H9 (cell line): ENCODE measurements at regions not wholly inside any gene's neighbourhood (a gene's known extent, or its start where the extent isn't known, plus 50 kb on each side); places are given as distances from the start of the nearest gene placed in this dataset.

Experiments
- DNase-seq: peaks from one replicate; pipeline ENCODE4 v3.0.0-alpha.2; 2017
- H2AFZ ChIP-seq: one replicate; pipeline ENCODE4 v1.6.1; 2013; ENCODE audit warnings: mild to moderate bottlenecking, low read length, control low read depth, moderate library complexity
- H2AK5ac ChIP-seq: 2 replicates; pipeline ENCODE4 v1.6.1; 2013; ENCODE audit warnings: low read length, control low read depth, mixed read lengths; ENCODE audit not compliant: insufficient read length
- H2BK120ac ChIP-seq: one replicate; pipeline ENCODE4 v1.6.1; 2013; ENCODE audit warnings: low read depth, mild to moderate bottlenecking, low read length, control low read depth, inconsistent platforms; ENCODE audit not compliant: poor library complexity, severe bottlenecking
- H2BK12ac ChIP-seq: 2 replicates; pipeline ENCODE4 v1.6.1; 2013; ENCODE audit warnings: low read length, control low read depth, mixed read lengths, low read depth; ENCODE audit not compliant: insufficient read length
- H2BK15ac ChIP-seq: 2 replicates; pipeline ENCODE4 v1.6.1; 2013; ENCODE audit warnings: low read depth, low read length, control low read depth
- H2BK20ac ChIP-seq: one replicate; pipeline ENCODE4 v1.6.1; 2013; ENCODE audit warnings: low read depth, mild to moderate bottlenecking, low read length, control low read depth, inconsistent platforms; ENCODE audit not compliant: poor library complexity, severe bottlenecking
- H2BK5ac ChIP-seq: 2 replicates; pipeline ENCODE4 v1.6.1; 2013; ENCODE audit warnings: low read length, control low read depth, mixed read lengths; ENCODE audit not compliant: insufficient read length
- H3K14ac ChIP-seq: 2 replicates; pipeline ENCODE4 v1.6.1; 2013; ENCODE audit warnings: low read length, control low read depth; ENCODE audit not compliant: insufficient read depth
- H3K18ac ChIP-seq: 2 replicates; pipeline ENCODE4 v1.6.1; 2013; ENCODE audit warnings: low read depth, mild to moderate bottlenecking, mixed read lengths, low read length, control low read depth; ENCODE audit not compliant: insufficient read length
- H3K23ac ChIP-seq: 2 replicates; pipeline ENCODE4 v1.6.1; 2013; ENCODE audit warnings: low read length, control low read depth, mixed read lengths, low read depth; ENCODE audit not compliant: insufficient read length
- H3K23me2 ChIP-seq: 2 replicates; pipeline ENCODE4 v1.6.1; 2013; ENCODE audit warnings: low read depth, mild to moderate bottlenecking, mixed read lengths, low read length, control low read depth; ENCODE audit not compliant: insufficient read length, poor library complexity, severe bottlenecking
- H3K27ac ChIP-seq: 2 replicates; pipeline ENCODE4 v1.5.1; 2013; ENCODE audit warnings: low read length, control low read depth, mixed read lengths, low read depth; ENCODE audit not compliant: insufficient read length
- H3K27me3 ChIP-seq: 2 replicates; pipeline ENCODE4 v1.6.1; 2013; ENCODE audit warnings: low read length, control low read depth, inconsistent platforms; ENCODE audit not compliant: insufficient read depth
- H3K4ac ChIP-seq: 2 replicates; pipeline ENCODE4 v1.6.1; 2013; ENCODE audit warnings: low read depth, mild to moderate bottlenecking, control low read depth, inconsistent platforms, low read length, moderate library complexity
- H3K4me1 ChIP-seq: 2 replicates; pipeline ENCODE4 v1.6.1; 2013; ENCODE audit warnings: low read length, control low read depth, inconsistent platforms; ENCODE audit not compliant: insufficient read depth
- H3K4me2 ChIP-seq: 2 replicates; pipeline ENCODE4 v1.6.1; 2013; ENCODE audit warnings: low read length, control low read depth, mixed read lengths; ENCODE audit not compliant: insufficient read length, insufficient read depth
- H3K56ac ChIP-seq: 2 replicates; pipeline ENCODE4 v1.6.1; 2013; ENCODE audit warnings: low read depth, mild to moderate bottlenecking, mixed read lengths, low read length, control low read depth; ENCODE audit not compliant: insufficient read length
- H3K79me1 ChIP-seq: 2 replicates; pipeline ENCODE4 v1.6.1; 2013; ENCODE audit warnings: low read depth, mild to moderate bottlenecking, moderate library complexity, low read length, control low read depth, inconsistent platforms; ENCODE audit not compliant: insufficient read depth, poor library complexity, severe bottlenecking
- H3K79me2 ChIP-seq: 2 replicates; pipeline ENCODE4 v1.6.1; 2013; ENCODE audit warnings: low read length, control low read depth, inconsistent platforms; ENCODE audit not compliant: insufficient read depth
- H3K9ac ChIP-seq: 2 replicates; pipeline ENCODE4 v1.6.1; 2013; ENCODE audit warnings: low read length, control low read depth, mixed read lengths; ENCODE audit not compliant: insufficient read length; ENCODE audit errors: extremely low read depth
- H3K9me3 ChIP-seq: one replicate; pipeline ENCODE4 v1.6.1; 2013; ENCODE audit warnings: low read depth, low read length, inconsistent platforms; ENCODE audit not compliant: control insufficient read depth
- H3T11ph ChIP-seq: one replicate; pipeline ENCODE4 v1.6.1; 2013; ENCODE audit warnings: mild to moderate bottlenecking, low read length, control low read depth, inconsistent platforms
- H4K20me1 ChIP-seq: one replicate; pipeline ENCODE4 v1.6.1; 2013; ENCODE audit not compliant: control insufficient read depth, insufficient read length, insufficient read depth
- H4K5ac ChIP-seq: 2 replicates; pipeline ENCODE4 v1.6.1; 2013; ENCODE audit warnings: low read depth, mild to moderate bottlenecking, mixed read lengths, low read length, control low read depth; ENCODE audit not compliant: insufficient read length
- H4K8ac ChIP-seq: replicated peaks from 2 replicates; pipeline ENCODE4 v1.6.1; 2013; ENCODE audit warnings: low read length, control low read depth, mixed read lengths, low read depth; ENCODE audit not compliant: insufficient read length
- H4K91ac ChIP-seq: 2 replicates; pipeline ENCODE4 v1.6.1; 2013; ENCODE audit warnings: low read depth, mild to moderate bottlenecking, moderate library complexity, mixed read lengths, low read length, control low read depth; ENCODE audit not compliant: insufficient read length
- H3K27ac Mint-ChIP-seq, 3 experiments: 2 replicates in 2 of 3; 3 replicates in 1 of 3; pipeline ENCODE4 v1.8.0; 2020 to 2021; ENCODE audit warnings: mixed read lengths in 3 of 3, mild to moderate bottlenecking in 1 of 3, moderate library complexity in 1 of 3
- H3K27me3 Mint-ChIP-seq: 2 replicates; pipeline ENCODE4 v1.8.0; 2021; ENCODE audit warnings: low read depth, mild to moderate bottlenecking, moderate library complexity, mixed read lengths
- H3K36me3 Mint-ChIP-seq, 3 experiments: 2 replicates in 2 of 3; 3 replicates in 1 of 3; pipeline ENCODE4 v1.8.0; 2020 to 2021; ENCODE audit warnings: low read depth in 3 of 3, mixed read lengths in 3 of 3; ENCODE audit not compliant: insufficient read depth in 1 of 3
- H3K4me1 Mint-ChIP-seq, 2 experiments: 2 replicates each; pipeline ENCODE4 v1.8.0; 2020; ENCODE audit warnings: mixed read lengths in 2 of 2
- H3K4me3 Mint-ChIP-seq, 2 experiments: 2 replicates in 1 of 2; 3 replicates in 1 of 2; pipeline ENCODE4 v1.8.0; 2020 to 2021; ENCODE audit warnings: mild to moderate bottlenecking in 2 of 2, mixed read lengths in 2 of 2, moderate library complexity in 1 of 2
- H3K9me3 Mint-ChIP-seq, 2 experiments: 2 replicates in 1 of 2; 3 replicates in 1 of 2; pipeline ENCODE4 v1.8.0; 2020; ENCODE audit warnings: mild to moderate bottlenecking in 2 of 2, mixed read lengths in 2 of 2, moderate library complexity in 1 of 2
- CTCF ChIP-seq: fragments of 200-600 bp; sonication (generic); conservative IDR thresholded peaks from 3 replicates; pipeline ENCODE4 v1.8.0; 2021; ENCODE audit warnings: antibody characterized with exemption, mild to moderate bottlenecking

GRCh38 chr9:22650946-22651345 is 204.3 kb downstream of the DMRTA1 start:
- no peak overlapping the region for H2BK15ac ChIP-seq
- H2AFZ ChIP-seq: no peak overlapping the region
- no peak overlapping the region for H3K4me2 ChIP-seq
- H2BK120ac ChIP-seq: no peak overlapping the region
- H3K27me3 Mint-ChIP-seq: no peaks in the 10 kb centered on the region
- no peak overlapping the region for H3K27ac ChIP-seq
- no peak overlapping the region for H4K5ac ChIP-seq
- H3K9ac ChIP-seq: no peak overlapping the region
- no peaks in the 10 kb centered on the region for H3K79me1 ChIP-seq
- H3K36me3 Mint-ChIP-seq: no peaks in the 10 kb centered on the region
- no peak for TF ChIP-seq CTCF
- no peak overlapping the region for H3K14ac ChIP-seq
- no peak overlapping the region for H2BK5ac ChIP-seq
- H2BK20ac ChIP-seq: no peak overlapping the region
- no peak overlapping the region for H3K4ac ChIP-seq
- no peak overlapping the region for H2AK5ac ChIP-seq
- H3K23ac ChIP-seq: no peak overlapping the region
- no peak overlapping the region for H3K56ac ChIP-seq
- no peaks in the 10 kb centered on the region for H4K20me1 ChIP-seq
- H2BK12ac ChIP-seq: no peak overlapping the region
- no peak overlapping the region for H4K8ac ChIP-seq
- no peaks in the 10 kb centered on the region for H3K23me2 ChIP-seq
- H3K9me3 Mint-ChIP-seq: no peaks in the 10 kb centered on the region
- 0 out of 4 replicates have a peak, but pooled peaks cover 0 to 2% of the 10 kb centered on the region in 2 experiments for H3K4me1 Mint-ChIP-seq
- no peak overlapping the region for H3K27ac Mint-ChIP-seq
- H3T11ph ChIP-seq: no peak overlapping the region
- no peak for DNase-seq
- no peaks in the 10 kb centered on the region for H3K9me3 ChIP-seq
- no peak overlapping the region for H3K18ac ChIP-seq
- no peak overlapping the region for H3K4me3 Mint-ChIP-seq
- H4K91ac ChIP-seq: no peak overlapping the region
- H3K27me3 ChIP-seq: no peaks in the 10 kb centered on the region
- no peaks in the 10 kb centered on the region for H3K4me1 ChIP-seq
- no peaks in the 10 kb centered on the region for H3K79me2 ChIP-seq
